GM23248 (cell line): ENCODE measurements at regions not wholly inside any gene's neighbourhood (a gene's known extent, or its start where the extent isn't known, plus 50 kb on each side); places are given as distances from the start of the nearest gene placed in this dataset.

ENCODE experiments used
- DNase-seq: peaks from one replicate; pipeline ENCODE4 v3.0.0-alpha.2; 2015
- H2AFZ ChIP-seq: fragments of 200-600 bp; sonication (generic); 2 replicates; pipeline ENCODE4 v1.6.1; 2016; ENCODE audit warnings: antibody characterized with exemption
- H3F3A ChIP-seq: fragments of 200-600 bp; sonication (generic); 2 replicates; pipeline ENCODE4 v1.6.1; 2016; ENCODE audit warnings: mild to moderate bottlenecking, antibody characterized with exemption, mixed run types; ENCODE audit not compliant: insufficient read depth
- H3K27ac ChIP-seq: fragments of 200-600 bp; sonication (generic); 2 replicates; pipeline ENCODE4 v1.5.1; 2016; ENCODE audit warnings: mild to moderate bottlenecking
- H3K27me3 ChIP-seq: fragments of 200-600 bp; sonication (generic); replicated peaks from 2 replicates; pipeline ENCODE4 v1.6.1; 2016; ENCODE audit warnings: mild to moderate bottlenecking; ENCODE audit not compliant: insufficient read depth
- H3K36me3 ChIP-seq: fragments of 200-600 bp; sonication (generic); 2 replicates; pipeline ENCODE4 v1.6.1; 2016; ENCODE audit warnings: low read depth, mild to moderate bottlenecking
- H3K4me1 ChIP-seq: fragments of 200-600 bp; sonication (generic); 2 replicates; pipeline ENCODE4 v1.6.1; 2016; ENCODE audit warnings: mild to moderate bottlenecking; ENCODE audit not compliant: insufficient read depth
- H3K4me2 ChIP-seq: fragments of 200-600 bp; sonication (generic); one replicate; pipeline ENCODE4 v1.6.1; 2016; ENCODE audit warnings: mild to moderate bottlenecking; ENCODE audit not compliant: unreplicated experiment
- H3K4me3 ChIP-seq: fragments of 200-600 bp; sonication (generic); 2 replicates; pipeline ENCODE4 v1.5.1; 2016; ENCODE audit warnings: mild to moderate bottlenecking
- H3K79me2 ChIP-seq: fragments of 200-600 bp; sonication (generic); 2 replicates; pipeline ENCODE4 v1.6.1; 2016; ENCODE audit warnings: mild to moderate bottlenecking; ENCODE audit not compliant: insufficient read depth
- H3K9ac ChIP-seq: fragments of 200-600 bp; sonication (generic); 2 replicates; pipeline ENCODE4 v1.6.1; 2016; ENCODE audit warnings: mild to moderate bottlenecking
- H3K9me2 ChIP-seq: fragments of 200-600 bp; sonication (generic); 2 replicates; pipeline ENCODE4 v1.6.1; 2016; ENCODE audit warnings: mixed run types, mild to moderate bottlenecking, moderate library complexity; ENCODE audit not compliant: insufficient read depth
- H3K9me3 ChIP-seq: fragments of 200-600 bp; sonication (generic); one replicate; pipeline ENCODE4 v1.6.1; 2017; ENCODE audit warnings: low read depth
- H4K20me1 ChIP-seq: fragments of 200-600 bp; sonication (generic); 2 replicates; pipeline ENCODE4 v1.6.0; 2016; ENCODE audit not compliant: insufficient read depth
- EZH2 ChIP-seq: fragments of 200-600 bp; sonication (generic); IDR thresholded peaks from 2 replicates; pipeline ENCODE4 v1.6.1; 2018; ENCODE audit warnings: antibody characterized with exemption, mild to moderate bottlenecking; ENCODE audit not compliant: insufficient read depth, poor library complexity, severe bottlenecking
- EZH2phosphoT487 ChIP-seq: fragments of 200-600 bp; sonication (generic); IDR thresholded peaks from 2 replicates; pipeline ENCODE4 v1.6.1; 2018; ENCODE audit warnings: antibody characterized with exemption, moderate library complexity, mild to moderate bottlenecking, low read depth; ENCODE audit not compliant: insufficient read depth
- WGBS, 2 experiments: methylation state at CpG; one replicate each; pipeline ENCODE4 v1.1.6; 2015 to 2017; ENCODE audit warnings: low lambda C conversion rate in 2 of 2, low coverage in 1 of 2; ENCODE audit errors: missing lambda C conversion rate in 2 of 2; 5-methylcytosine and 5-hydroxymethylcytosine counted together
- in situ Hi-C: fragments of 300-500 bp; cut with MboI; formaldehyde crosslinking; loops from 2 replicates; pipeline ENCODE4 v1.15.0; 2020

GRCh38 chr3:5489536-5489935, 302.0 kb downstream of the EDEM1 start:
- H3F3A ChIP-seq = no peaks in the 10 kb centered on the region
- 10 to 13% methylated on average over 3 of the region's 3 CpGs for WGBS, 2 experiments

GRCh38 chr3:5494905-5495519, 307.5 kb downstream of the EDEM1 start:
- WGBS, 2 experiments = 5 to 15% methylated on average over 3 of the region's 3 CpGs
- Histone ChIP-seq H3K4me2 (no peak overlapping the region), H3K9me2 (no peaks in the 10 kb centered on the region)

More at GRCh38 chr3:5489536-5489935, 302.0 kb downstream of the EDEM1 start:
- H3K9me3 ChIP-seq = no peaks in the 10 kb centered on the region
- H3K4me3 ChIP-seq = no peak overlapping the region
- H3K4me2 ChIP-seq = no peak overlapping the region
- H2AFZ ChIP-seq = no peak overlapping the region
- no peak overlapping the region for H3K27ac ChIP-seq
- no peaks in the 10 kb centered on the region for H3K79me2 ChIP-seq
- in situ Hi-C loops = no loop called here
- no peaks in the 10 kb centered on the region for H3K4me1 ChIP-seq
- no peak for TF ChIP-seq EZH2
- TF ChIP-seq EZH2phosphoT487 = no peak
- no peaks in the 10 kb centered on the region for H3K36me3 ChIP-seq
- no peaks in the 10 kb centered on the region for H4K20me1 ChIP-seq
- H3K27me3 ChIP-seq = no peaks in the 10 kb centered on the region
- no peaks in the 10 kb centered on the region for H3K9me2 ChIP-seq
- DNase-seq = no peak
- H3K9ac ChIP-seq = no peak overlapping the region

GRCh38 chr3:5497497-5497896, 310.0 kb downstream of the EDEM1 start:
- DNase-seq = no peak
- no peak for TF ChIP-seq EZH2phosphoT487
- no peak overlapping the region for H3K27ac ChIP-seq
- no peaks in the 10 kb centered on the region for H3K9me2 ChIP-seq
- no peak overlapping the region for H2AFZ ChIP-seq
- no peaks in the 10 kb centered on the region for H4K20me1 ChIP-seq
- no peaks in the 10 kb centered on the region for H3F3A ChIP-seq
- no peaks in the 10 kb centered on the region for H3K36me3 ChIP-seq
- H3K4me3 ChIP-seq = no peak overlapping the region
- no peak overlapping the region for H3K4me2 ChIP-seq
- no peaks in the 10 kb centered on the region for H3K4me1 ChIP-seq
- H3K27me3 ChIP-seq = no peaks in the 10 kb centered on the region
- in situ Hi-C loops = no loop called here
- no peaks in the 10 kb centered on the region for H3K9me3 ChIP-seq
- H3K79me2 ChIP-seq = no peaks in the 10 kb centered on the region
- H3K9ac ChIP-seq = no peak overlapping the region

More at GRCh38 chr3:5494905-5495519, 307.5 kb downstream of the EDEM1 start:
- Histone ChIP-seq H4K20me1 (no peaks in the 10 kb centered on the region), H3K9me3 (no peaks in the 10 kb centered on the region), H3F3A (no peaks in the 10 kb centered on the region), H3K4me1 (no peaks in the 10 kb centered on the region), H2AFZ (no peak overlapping the region), H3K27ac (no peak overlapping the region), H3K4me3 (no peak overlapping the region), H3K27me3 (no peaks in the 10 kb centered on the region), H3K36me3 (no peaks in the 10 kb centered on the region), H3K79me2 (no peaks in the 10 kb centered on the region), H3K9ac (no peak overlapping the region)
- no peak for DNase-seq
- TF ChIP-seq EZH2phosphoT487 = no peak
- no peak for TF ChIP-seq EZH2
- in situ Hi-C loops = no loop called here

GRCh38 chr3:5498981-5499380, 311.5 kb downstream of the EDEM1 start:
- TF ChIP-seq EZH2phosphoT487 (no peak), EZH2 (no peak)
- WGBS, 2 experiments = 40 to 47% methylated on average over 2 of the region's 2 CpGs
- H3K4me1 ChIP-seq = no peaks in the 10 kb centered on the region
- no peak overlapping the region for H2AFZ ChIP-seq
- H3K9me3 ChIP-seq = no peaks in the 10 kb centered on the region
- no peaks in the 10 kb centered on the region for H3F3A ChIP-seq
- no peak overlapping the region for H3K4me2 ChIP-seq
- H3K9ac ChIP-seq = no peak overlapping the region
- in situ Hi-C loops = no loop called here
- no peak overlapping the region for H3K4me3 ChIP-seq
- H3K27me3 ChIP-seq = no peaks in the 10 kb centered on the region
- no peak for DNase-seq
- no peaks in the 10 kb centered on the region for H3K36me3 ChIP-seq
- no peaks in the 10 kb centered on the region for H3K9me2 ChIP-seq
- no peak overlapping the region for H3K27ac ChIP-seq
- H3K79me2 ChIP-seq = no peaks in the 10 kb centered on the region
- H4K20me1 ChIP-seq = no peaks in the 10 kb centered on the region

GRCh38 chr3:5499404-5499803, 311.9 kb downstream of the EDEM1 start:
- in situ Hi-C loops = no loop called here
- H3K4me3 ChIP-seq = no peak overlapping the region
- no peak overlapping the region for H2AFZ ChIP-seq
- H3K27ac ChIP-seq = no peak overlapping the region
- DNase-seq = no peak
- no peak overlapping the region for H3K4me2 ChIP-seq
- H3K36me3 ChIP-seq = no peaks in the 10 kb centered on the region
- no peak overlapping the region for H3K9ac ChIP-seq
- H3K9me2 ChIP-seq = no peaks in the 10 kb centered on the region
- WGBS, 2 experiments = 0 to 6% methylated on average over 1 of the region's 1 CpG
- H3K27me3 ChIP-seq = no peaks in the 10 kb centered on the region
- no peaks in the 10 kb centered on the region for H3K9me3 ChIP-seq
- H3F3A ChIP-seq = no peaks in the 10 kb centered on the region
- H3K4me1 ChIP-seq = no peaks in the 10 kb centered on the region
- TF ChIP-seq EZH2 (no peak), EZH2phosphoT487 (no peak)
- H4K20me1 ChIP-seq = no peaks in the 10 kb centered on the region
- no peaks in the 10 kb centered on the region for H3K79me2 ChIP-seq
